Activated T-helper 1 cell treated with Interleukin-2 at 50 U/mL for 16 hours (primary cell): ENCODE measurements at regions not wholly inside any gene's neighbourhood (a gene's known extent, or its start where the extent isn't known, plus 50 kb on each side); places are given as distances from the start of the nearest gene placed in this dataset.

Source experiments
- DNase-seq: peaks from one replicate; pipeline ENCODE4 v3.0.0-alpha.2; 2020; ENCODE audit warnings: low read depth

DNA sequence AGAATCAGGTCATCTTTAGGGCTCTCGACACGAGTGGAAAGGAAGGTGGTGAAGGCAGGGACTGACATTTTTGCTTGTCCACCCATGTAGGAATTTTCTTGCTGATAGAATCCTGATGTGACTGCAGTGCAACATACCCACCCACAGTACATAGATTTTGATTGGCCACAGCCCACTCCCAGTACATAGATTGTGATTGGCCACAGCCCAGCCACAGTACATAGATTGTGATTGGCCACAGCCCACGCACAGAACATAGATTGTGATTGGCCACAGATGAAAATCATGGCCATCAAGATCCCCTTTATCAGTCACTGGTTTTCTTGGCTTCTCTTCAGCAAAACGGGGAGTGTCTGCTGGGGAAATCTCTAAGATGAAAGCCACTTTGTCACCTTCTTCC, 1041.5 kb downstream of the AACS start:
- no peak for DNase-seq

DNA sequence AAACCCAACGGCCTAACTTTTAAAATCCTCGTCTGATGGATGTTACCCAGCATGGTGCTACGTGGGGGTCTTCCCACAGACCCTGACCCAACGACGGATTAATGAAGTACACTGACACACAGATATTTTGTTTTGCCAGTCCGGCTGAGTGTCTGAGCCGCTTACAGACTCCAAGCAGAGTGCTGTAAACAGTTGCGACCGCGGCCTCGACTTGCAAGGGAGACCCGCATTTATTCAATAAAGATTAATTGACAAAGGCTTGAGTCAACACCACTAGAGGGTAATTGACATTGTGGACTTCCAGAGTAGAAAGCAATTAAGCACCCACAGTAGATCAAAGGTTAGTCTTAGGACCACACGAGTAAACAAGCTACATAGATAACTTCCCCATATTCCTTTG, 1042.4 kb downstream of the AACS start:
- no peak for DNase-seq

DNA sequence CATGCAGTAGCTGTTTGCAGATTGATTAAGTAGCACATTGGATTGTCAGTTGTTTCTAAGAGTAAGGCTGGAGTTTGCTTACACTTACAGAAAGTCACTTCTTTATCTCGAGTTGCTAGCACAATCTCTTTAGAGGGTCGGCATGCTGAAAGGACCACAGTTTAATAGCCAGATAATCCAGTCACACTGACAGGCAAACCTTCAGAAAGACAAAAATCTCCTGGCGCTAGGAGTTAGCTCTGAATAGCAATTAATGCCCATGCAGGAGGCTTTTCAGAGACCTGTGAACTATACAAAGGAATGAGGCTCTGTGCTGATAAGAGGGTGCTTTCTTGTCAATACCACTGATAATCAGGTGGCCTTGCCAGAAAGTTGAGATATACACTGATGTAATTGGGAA, 1043.0 kb downstream of the AACS start:
- DNase-seq: no peak

DNA sequence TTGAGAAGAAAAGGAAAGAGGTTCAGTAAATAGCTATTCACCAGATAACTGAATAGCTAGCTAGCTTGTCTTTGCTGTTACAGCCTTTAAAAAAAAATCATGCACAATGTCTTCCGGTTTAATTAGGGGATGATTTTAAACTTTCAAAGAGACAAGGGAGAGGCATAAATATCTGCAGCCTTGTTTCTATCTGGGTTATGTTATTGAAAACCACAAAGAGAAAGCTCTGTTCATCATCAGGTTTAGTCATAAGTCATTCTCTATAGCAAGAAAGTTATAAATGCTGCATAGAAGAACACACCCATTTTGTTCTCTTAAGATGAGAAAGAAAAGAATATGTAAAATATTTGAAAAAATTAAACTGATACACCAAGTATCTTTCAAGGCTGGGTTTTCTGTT, 1046.9 kb downstream of the AACS start:
- no peak for DNase-seq

GRCh38 chr12:126112849-126113248, 1047.6 kb downstream of the AACS start:
- no peak for DNase-seq

DNA sequence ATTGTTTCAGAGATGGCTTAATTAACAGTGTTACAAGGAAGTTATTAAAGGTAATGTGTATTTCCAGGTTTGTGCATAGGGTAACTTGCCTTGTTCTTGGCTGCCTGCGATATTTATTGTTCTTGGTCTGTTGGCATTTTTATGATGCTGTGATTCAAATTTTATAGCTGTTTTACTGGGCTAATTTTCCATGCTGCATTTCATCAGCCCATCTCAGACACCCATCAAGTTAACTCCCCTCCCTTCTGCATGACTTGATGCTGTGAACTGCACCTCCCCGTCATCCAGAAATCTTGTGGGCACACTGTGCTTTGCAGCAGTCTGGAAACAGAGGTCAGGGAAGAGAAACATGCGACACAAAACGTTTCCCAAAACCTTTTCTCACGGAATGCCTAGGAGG, 1049.2 kb downstream of the AACS start:
- no peak for DNase-seq

- no peak for DNase-seq
Measured at GRCh38 chr12:126117502-126117901, 1052.3 kb downstream of the AACS start.

- no peak for DNase-seq
Measured at GRCh38 chr12:126139355-126139754, 1074.1 kb downstream of the AACS start.

DNA sequence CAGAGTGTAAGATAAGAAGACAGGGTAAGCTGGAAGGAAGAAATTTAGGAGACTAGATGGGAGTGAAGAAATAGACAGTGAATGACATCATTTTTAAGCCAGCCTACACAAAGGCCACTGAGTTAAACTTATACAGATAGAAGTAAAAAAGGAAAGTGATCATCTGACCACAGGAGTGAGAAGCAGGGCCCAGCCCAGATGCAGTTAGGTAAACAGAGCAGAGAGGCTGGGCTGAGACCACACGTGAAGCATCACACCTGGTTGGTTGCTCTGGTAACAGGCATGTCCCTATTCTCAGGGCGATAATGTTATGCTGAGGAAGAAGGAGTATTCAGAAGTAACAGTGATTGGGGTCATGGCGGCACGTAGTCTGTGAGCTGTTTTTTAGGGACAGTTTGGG, 1079.4 kb downstream of the AACS start:
- DNase-seq: no peak

GRCh38 chr12:126147321-126147720, 1082.1 kb downstream of the AACS start:
- no peak for DNase-seq

GRCh38 chr12:126156806-126157574, 1091.8 kb downstream of the AACS start:
- no peak for DNase-seq

DNA sequence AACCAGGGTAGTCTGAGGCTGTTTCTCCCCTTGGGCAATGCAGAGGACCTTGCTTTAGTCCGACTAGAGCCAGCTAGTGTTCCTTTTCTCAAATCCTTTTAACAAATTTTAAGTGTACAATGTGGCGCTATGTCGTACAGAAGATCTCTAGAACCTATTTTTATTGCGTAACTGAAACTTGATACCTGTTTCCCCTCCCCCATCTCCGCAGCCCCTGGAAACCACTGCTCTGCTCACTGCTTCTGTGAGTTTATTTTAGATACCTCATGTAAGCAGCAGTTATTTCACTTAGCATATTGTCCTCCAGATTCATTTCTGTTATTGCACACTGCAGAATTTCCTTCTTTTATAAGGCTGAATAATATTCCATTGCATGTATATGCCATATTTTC, 1092.3 kb downstream of the AACS start:
- DNase-seq: no peak

DNA sequence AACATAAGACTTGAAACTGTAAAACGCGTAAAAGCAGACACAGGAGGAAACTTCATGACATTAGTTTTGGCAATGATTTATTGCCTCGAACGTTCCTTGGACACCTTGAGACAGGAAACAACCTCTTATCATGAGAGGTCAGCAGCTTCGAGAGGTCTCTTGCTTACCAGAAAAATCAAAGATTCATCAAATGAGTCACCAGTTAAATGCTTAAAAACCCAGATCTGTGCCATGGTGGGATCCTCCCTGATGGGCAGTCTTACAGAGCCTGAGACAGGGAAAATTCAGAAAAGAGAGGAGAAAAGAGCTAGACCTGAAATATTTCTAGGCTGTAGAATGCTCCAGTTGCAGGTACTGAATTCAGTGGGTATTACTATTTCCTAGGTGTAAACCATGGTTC, 1093.9 kb downstream of the AACS start:
- DNase-seq: no peak

DNA sequence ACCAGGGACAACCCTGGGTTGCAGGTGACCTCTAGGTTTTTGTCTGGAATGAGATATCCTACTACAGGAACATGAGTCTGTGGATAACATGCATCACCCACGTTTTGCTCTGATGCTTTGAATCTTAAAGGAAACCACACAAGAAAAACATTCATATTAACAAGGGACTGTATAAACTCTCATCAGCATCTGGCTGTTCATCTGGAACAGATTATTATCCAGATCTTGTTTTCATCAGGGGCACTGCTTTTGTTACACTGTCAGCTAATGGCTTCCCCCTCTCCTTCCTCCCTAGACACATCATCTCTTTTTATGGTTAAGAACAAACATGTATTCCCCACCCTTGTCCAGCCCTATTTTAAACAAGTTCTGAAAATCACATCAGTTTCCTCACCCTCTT, 1095.7 kb downstream of the AACS start:
- no peak for DNase-seq

- DNase-seq: no peak
Measured at GRCh38 chr12:126163984-126164383, 1098.7 kb downstream of the AACS start.

DNA sequence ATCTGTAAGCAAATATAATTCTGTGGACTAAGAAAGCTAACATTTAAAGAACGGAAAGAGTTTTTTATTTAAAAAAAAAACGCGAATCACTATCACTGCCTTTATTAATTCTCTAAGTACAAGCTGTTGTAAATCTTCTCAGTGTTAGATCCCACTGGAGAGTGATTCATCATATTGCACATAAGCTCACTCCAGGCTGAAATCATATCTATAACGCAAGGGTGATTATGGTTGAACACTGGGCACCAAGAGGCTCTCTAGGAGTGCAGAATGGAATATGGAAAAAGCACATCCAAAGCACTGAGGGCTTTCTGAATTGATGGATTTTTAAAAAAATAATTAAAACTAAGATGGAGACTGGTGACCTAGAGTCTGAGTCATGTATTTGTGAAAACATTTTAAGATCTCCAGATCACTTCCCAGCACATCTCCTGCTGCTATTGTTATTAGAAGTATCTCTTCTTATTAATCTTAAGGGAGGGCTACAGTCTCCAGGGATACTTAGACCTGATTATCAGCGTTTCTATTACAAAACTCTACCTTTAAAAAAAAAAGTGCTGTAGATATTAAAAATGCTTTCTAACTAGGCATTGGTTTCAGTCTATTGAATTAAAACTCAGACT, 1106.8 kb downstream of the AACS start:
- DNase-seq: no peak

DNA sequence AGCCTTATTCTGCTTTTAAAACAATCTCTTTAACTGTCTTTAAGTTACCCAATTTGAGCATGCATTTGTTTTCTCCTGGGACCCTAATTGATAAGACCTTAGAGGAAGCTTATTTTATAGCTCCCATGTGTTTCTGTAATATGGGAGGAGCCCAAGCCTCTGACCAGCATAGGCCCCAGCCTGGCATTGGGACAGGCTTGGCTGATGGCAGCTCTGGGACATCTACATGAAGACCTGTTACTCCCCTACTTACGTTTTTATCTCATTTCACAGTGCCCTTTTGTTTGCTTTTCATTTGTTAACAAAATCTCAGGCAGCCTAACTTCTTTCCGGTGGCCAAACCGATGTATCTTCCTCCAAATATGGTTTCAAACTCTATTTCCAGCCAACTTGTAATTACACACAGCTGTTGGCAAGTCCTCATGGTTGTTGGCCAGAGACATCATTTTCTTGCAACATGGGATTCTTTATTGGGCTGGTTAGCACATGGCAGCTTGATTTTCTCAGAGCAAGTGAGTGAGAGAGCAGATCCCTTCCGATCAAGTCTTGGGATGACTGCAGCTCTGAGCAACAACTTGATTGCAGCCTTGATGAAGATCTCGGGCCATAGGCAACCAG, 1117.5 kb downstream of the AACS start:
- DNase-seq: no peak

DNA sequence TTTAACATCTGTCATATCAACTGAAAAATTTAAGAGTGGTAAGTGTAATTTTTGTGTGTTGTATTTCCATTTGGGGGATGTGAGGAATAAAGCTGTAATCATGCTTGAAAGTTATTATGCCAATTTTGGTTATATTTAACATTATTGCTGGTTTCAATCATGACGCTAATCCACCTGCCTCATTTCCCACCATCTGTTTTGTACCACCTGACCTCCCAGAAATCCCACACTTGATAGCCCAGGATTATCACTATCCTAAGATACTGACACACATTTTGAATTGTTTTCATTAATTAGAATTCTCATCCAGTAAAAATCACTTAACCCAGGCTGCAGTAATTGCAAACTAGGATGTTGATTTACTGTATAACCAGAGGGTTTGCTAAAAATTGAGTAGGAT, 1119.8 kb downstream of the AACS start:
- no peak for DNase-seq

DNA sequence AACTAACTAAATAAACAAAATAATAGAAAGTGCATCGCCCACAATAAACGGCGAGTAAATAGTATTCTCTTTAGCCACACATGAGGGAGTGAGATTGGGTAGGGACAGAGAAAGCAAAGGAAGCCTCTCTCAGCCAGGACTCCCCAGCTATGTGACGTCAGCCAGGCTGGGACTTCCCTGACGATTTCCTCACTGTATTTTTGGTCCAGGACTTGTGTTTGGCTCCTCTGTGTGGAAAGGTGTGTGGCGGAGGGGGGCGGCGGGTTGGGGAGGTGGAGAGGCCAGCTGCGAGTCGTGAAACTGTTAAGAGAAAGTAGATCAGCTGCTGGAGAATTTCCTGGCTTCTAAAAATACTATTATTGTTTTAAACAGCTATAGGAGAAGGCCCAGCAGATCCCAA, 1124.6 kb downstream of the AACS start:
- DNase-seq: no peak

- DNase-seq: no peak
Measured at GRCh38 chr12:126191031-126191891, 1126.0 kb downstream of the AACS start.

DNA sequence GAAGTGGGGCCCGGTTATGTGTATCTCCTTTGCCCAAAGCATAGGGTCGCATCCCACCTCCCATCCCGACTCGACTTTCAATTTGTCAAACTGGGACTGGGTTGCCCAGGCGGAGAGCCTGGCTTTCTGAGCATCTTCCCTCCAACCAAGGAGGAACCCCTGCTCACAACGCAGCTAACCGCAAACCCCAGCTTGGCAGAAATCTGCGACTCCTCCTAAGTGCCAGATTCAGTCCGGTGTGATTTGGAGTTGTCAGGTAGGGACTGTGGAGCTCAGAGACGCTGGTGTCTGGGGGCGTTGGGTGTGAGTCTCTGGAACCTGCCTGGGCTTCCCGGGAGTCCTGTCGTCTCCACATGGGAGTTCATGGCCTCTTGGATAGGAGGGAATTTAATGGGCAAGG, 1126.7 kb downstream of the AACS start:
- DNase-seq: no peak

GRCh38 chr12:126193190-126193589, 1128.0 kb downstream of the AACS start:
- DNase-seq: no peak

DNA sequence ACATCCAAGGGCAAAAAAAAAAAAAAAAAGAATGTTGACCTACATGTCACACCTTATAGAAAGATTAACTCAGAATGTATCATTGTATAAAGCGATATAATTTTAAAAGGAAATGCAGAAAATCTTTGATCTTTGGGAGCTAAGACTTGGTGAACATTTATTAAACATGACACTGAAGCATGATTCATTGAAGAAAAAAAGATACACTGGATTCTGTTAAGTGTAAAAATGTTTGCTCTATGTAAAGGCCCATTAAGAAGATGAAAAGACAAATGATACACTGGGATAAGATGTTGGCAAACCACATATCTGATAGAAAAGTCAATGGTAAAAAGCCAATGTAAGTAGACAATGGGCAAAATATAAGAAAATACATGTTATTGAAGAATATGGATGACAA, 1131.0 kb downstream of the AACS start:
- DNase-seq: no peak
